GM12892 (cell line): ENCODE measurements at regions not wholly inside any gene's neighbourhood (a gene's known extent, or its start where the extent isn't known, plus 50 kb on each side); places are given as distances from the start of the nearest gene placed in this dataset.
"Not testable (repeated sequence)": the region's sequence is repeated elsewhere in the genome, so short reads cannot be mapped to it uniquely, and the experiment has no call there.

Source experiments
- DNase-seq: peaks from one replicate; pipeline ENCODE4 v3.0.0; 2011; ENCODE audit not compliant: insufficient read length
- FAIRE-seq: peaks from 2 replicates; lab custom pipeline; 2011; peaks lifted over from hg19 to GRCh38; lab: Jason Lieb, UNC
- POLR2A ChIP-seq: IDR thresholded peaks from 2 replicates; pipeline ENCODE4 v1.6.1; 2011; ENCODE audit warnings: low read depth, low read length, control low read depth
- POLR2AphosphoS5 ChIP-seq: IDR thresholded peaks from 2 replicates; pipeline ENCODE4 v1.6.1; 2011; ENCODE audit warnings: low read depth, low read length, control low read depth
- TAF1 ChIP-seq: IDR thresholded peaks from 2 replicates; pipeline ENCODE4 v1.6.1; 2011; ENCODE audit warnings: low read depth, mild to moderate bottlenecking, control low read depth, low read length, borderline replicate concordance

DNA sequence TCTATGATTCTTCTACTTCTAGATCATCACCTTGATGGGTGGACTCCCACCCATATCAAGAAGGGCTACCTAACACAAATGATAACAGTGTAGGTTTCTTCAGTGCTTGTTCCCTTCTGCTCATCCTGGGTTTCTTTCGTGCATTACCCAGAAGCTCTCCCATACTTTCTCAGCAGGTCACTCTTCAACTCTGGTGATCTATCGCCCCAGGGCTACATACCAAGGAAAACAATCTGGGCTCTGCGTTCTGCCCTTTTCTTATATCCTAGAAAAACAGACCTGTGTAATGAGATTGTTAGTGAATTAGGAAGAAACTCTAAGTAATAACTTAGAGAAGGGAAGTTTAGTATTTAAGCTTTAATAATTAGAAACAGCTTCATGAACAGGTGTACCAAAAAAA lies 370.6 kb upstream of the SPAG17 start:
- DNase-seq (no peak), FAIRE-seq (no peak)
- TF ChIP-seq POLR2AphosphoS5: no peak
- no peak for TF ChIP-seq POLR2A
- TF ChIP-seq TAF1: no peak

DNA sequence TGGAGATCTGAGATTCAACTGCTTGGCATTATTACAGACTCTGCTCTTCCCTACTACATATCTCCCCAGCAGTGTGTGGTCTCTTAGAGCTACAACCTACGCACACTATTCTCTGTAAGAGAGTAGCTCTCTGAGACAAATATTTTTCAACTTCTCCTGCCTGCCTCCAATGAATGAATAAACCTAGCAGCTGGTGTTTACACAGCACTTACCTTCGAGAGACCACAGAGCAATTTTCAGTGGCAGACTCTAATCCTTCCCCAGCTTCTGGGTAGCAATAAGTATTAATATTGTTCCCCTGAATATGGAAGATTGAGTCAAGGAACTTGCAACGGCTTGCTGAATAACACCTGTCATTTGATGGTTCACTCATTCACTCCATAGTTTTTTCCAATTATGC lies 350.9 kb upstream of the SPAG17 start:
- DNase-seq (no peak), FAIRE-seq (no peak)
- TF ChIP-seq POLR2AphosphoS5 (no peak), POLR2A (no peak), TAF1 (no peak)

DNA sequence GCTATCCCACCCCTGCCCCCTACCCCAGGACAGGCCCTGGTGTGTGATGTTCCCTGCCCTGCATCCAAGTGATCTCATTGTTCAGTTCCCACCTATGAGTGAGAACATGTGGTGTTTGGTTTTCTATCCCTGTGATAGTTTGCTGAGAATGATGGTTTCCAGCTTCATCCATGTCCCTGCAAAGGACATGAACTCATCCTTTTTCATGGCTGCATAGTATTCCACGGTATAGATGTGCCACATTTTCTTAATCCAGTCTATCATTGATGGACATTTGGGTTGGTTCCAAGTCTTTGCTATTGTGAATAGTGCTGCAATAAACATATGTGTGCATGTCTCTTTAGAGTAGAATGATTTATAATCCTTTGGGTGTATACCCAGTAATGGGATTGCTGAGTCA lies 326.9 kb upstream of the SPAG17 start:
- not testable (repeated sequence) for FAIRE-seq, DNase-seq

DNA sequence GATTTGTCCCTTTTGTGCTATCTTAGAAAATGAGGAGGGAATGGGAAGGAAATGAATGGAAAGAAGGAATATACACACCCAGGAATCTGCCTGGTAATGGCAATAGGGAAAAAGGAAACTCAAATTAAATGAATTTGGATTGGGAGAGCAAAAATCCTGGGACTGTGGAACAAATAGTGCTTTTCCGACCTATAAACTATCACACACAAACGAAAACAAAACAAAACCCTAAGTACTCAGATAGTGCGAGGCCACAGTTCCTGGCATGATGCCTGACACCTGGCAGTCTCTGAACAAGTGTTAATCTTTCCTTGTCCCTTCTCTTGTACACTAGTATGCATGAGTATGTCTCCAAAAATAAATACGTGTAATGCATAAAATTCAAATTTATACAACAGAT lies 319.8 kb upstream of the SPAG17 start:
- TF ChIP-seq POLR2AphosphoS5: no peak
- TF ChIP-seq TAF1: no peak
- no peak for TF ChIP-seq POLR2A
- DNase-seq (no peak), FAIRE-seq (no peak)

DNA sequence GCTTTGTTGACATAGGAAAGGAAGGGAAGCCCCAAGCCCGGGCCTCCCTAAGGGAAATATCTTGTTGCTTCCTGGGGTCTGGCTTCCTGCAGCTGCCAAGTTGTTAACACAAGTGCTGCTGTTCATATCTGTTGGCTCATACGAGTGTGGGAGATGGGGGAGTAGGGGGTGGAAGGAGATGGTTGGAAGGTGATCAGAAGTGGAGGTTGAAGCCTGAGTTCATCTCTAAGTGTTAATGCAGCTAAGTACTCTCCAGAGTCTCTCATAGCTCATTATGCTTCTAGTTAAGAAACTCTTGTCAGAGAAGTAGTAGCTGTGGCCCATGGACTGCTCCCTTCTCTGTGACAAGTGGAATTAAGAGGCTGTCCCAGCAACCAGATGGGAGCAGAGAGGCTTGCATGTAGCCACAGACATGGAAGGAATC lies 319.2 kb upstream of the SPAG17 start:
- DNase-seq (no peak), FAIRE-seq (no peak)
- TF ChIP-seq POLR2AphosphoS5 (no peak), TAF1 (no peak), POLR2A (no peak)

DNA sequence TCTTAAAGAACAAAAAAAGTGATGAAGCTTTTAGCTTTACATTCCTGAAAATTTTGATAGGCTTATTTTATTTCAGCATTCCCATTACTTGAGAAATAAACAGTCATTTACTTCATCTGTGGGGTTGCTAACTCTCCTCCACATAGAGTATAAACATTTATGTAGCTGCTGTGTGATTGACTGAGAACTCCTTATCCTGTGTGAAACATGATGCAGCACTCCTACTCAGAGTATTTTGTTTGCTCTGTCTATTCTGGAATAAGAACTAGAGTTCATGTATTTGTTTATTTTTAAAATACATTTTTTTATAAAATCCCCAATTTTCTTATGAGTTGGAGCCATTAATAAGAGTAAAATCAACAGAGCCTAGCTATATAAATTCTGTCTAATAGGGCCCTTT lies 318.7 kb upstream of the SPAG17 start:
- no peak for DNase-seq
- TF ChIP-seq POLR2A: no peak
- no peak for FAIRE-seq

DNA sequence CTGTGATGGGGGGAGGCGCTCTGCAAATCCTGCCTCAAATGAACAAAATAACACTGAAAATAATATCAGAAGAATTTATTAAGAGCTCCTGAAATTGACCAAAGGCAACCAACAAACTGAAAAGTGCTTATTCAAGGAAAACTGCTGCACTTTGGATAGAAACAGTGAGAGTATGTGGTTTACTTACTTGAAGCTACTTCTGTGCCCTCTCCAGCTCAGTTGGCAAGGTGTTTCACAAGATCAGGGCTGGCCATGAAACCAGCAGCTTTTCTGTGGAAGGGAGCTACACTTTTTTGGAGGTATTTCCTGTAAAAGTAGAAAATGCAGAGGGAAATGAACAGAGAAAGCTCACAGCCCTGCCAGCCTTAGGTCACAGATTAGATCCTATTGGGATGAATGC lies 310.0 kb upstream of the SPAG17 start:
- FAIRE-seq: no peak
- TF ChIP-seq POLR2A (no peak), TAF1 (no peak), POLR2AphosphoS5 (no peak)

DNA sequence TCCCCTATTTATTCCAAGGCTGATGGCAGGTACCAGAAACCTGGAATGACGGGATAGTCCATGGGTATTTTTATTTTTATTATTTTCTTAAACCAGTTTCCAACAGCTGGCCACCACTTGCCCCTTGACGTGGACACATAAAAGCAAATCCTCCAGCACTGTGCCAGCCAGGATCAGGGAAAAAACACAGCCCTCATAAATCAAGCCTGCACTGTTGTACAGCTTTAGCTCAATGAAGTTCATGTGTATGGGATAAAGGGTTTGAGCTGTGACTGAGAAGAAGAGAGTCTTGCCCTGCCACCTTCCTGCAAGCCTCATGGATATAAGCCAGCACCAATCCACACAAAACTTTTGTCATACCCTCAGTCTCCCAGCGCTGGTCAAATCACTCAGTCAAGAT lies 303.8 kb upstream of the SPAG17 start:
- FAIRE-seq (no peak), DNase-seq (no peak)
- TF ChIP-seq POLR2A: no peak
- no peak for TF ChIP-seq POLR2AphosphoS5
- no peak for TF ChIP-seq TAF1

More for the DNA sequence above, 310.0 kb upstream of the SPAG17 start:
- DNase-seq: no peak

DNA sequence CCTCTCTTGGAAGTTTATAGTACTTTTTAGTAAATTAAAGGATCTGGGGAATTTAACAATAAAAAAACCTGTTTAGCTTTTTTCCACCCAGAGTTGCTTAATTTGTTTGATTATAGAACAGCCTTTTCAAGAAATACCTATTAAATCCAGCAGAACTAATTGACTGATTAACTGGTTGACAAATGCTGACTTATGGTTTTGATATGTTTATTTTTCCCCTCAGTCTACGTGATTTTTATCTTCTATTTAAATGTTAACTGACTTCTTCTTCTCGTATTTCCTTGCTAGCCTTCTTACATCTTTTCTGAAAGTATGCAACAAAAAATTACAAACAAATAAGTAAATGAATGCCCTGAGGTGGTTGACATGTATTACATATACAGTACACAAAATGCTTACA lies 302.9 kb upstream of the SPAG17 start:
- DNase-seq: no peak
- no peak for TF ChIP-seq POLR2AphosphoS5
- TF ChIP-seq TAF1: no peak
- TF ChIP-seq POLR2A: no peak
- no peak for FAIRE-seq

DNA sequence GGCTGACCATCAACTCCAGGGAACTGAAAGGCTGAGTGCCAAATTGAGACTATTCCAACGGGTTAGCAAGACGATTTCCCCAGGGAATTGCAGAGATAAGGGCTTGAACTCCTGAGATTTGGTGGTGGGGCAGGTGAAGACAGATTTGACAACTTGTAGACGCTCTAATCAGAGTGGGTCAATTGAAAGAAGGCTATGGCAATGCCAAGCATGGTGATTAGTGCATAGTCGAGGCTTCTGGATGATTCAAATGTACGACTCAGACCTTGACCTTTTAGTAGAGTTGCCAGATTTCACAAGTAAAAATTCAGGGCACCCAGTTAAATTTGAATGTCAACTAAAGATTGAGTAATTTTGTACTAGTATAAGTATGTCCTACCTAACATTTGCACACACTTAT lies 302.1 kb upstream of the SPAG17 start:
- DNase-seq (no peak), FAIRE-seq (no peak)
- TF ChIP-seq POLR2A (no peak), POLR2AphosphoS5 (no peak), TAF1 (no peak)

DNA sequence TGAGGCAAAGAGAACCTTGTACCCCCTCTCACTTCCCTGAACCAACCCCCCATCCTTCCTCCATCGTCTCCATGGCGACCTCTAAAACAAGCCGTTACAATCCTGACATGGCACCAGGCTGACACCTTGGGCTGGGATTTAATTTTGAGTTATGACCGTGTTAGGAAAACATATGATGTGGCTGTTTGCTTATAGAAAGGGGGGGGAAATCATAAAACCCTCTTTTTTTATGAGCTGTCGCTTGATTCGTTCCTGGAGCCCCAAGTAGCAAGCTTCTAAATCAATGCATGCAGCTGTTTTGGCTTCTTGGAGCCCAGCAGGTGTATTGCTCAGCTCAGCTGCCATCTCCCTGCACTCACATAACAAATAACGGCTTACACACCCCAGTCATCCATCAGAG lies 301.2 kb upstream of the SPAG17 start:
- DNase-seq: no peak
- no peak for FAIRE-seq
- TF ChIP-seq TAF1: no peak
- no peak for TF ChIP-seq POLR2A
- TF ChIP-seq POLR2AphosphoS5: no peak

DNA sequence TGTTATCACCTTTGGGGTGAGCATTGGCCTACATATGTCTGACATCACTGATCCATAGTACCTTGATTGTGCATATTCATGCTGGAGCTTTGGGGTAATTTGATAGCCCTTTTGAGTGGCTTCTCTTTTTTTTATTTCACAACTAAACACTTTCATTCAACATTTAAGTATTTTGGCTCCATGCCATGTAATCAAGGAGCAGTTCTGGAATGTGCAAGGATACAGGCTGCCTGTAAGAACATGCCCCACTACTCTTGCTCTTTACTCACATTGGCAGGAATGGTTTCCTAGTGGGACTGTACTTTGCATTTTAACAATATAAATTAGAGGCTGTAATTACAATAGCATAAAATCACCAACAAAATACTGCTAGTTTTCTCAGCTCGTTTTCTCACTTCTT lies 300.7 kb upstream of the SPAG17 start:
- TF ChIP-seq TAF1 (no peak), POLR2A (no peak), POLR2AphosphoS5 (no peak)
- no peak for DNase-seq

DNA sequence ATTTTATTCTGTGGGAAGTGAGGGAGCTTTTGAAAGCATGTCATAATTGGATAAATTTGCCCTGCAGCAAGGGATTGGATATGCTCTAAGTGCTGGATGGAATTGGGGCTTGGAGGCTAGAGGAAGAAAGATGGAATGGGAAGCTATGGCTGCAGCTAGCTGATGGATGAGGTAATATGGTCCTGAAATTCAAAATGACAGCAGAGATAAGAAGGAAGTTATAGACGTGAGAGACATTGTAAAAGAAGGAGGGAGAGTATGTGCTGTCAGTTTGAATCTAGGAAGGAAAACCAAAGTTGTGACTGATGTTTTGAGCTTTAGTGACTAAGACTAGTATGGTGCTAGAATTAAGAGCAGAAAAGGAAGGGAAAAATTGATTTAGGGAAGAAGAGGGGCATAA lies 299.9 kb upstream of the SPAG17 start:
- no peak for FAIRE-seq
- TF ChIP-seq POLR2A (no peak), POLR2AphosphoS5 (no peak), TAF1 (no peak)
- DNase-seq: no peak

More for the DNA sequence above, 300.7 kb upstream of the SPAG17 start:
- FAIRE-seq: no peak
